ENCODE measurements at regions not wholly inside any gene's neighbourhood (a gene's known extent, or its start where the extent isn't known, plus 50 kb on each side); places are given as distances from the start of the nearest gene placed in this dataset.

DNA sequence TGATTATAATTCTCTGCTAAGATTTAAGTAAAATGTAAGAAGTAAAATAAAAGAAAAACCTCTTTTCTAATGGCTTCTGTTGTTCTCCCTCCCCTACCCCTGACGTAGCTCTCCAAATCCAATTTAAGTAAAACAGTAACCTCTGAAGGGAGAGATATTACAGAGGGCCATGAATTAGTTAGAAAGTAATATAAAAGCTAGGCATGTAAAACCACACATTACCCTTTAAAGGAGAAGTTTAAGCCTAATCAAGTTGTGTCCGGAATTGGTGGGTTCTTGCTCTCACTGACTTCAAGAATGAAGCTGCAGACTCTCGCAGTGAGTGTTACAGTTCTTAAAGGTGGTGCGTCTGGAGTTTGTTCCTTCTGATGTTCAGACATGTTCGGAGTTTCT lies 116.9 kb upstream of the SCN7A start:
- TF ChIP-seq, protein P1, sequence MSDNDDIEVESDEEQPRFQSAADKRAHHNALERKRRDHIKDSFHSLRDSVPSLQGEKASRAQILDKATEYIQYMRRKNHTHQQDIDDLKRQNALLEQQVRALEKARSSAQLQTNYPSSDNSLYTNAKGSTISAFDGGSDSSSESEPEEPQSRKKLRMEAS (IDR thresholded peaks at IDR 0.05; ENCODE audit: low read depth) = no peak
- TF ChIP-seq TAF1 (IDR thresholded peaks at IDR 0.05; ENCODE audit: borderline replicate concordance, low read depth, low read length) (no peak), NFIC (IDR thresholded peaks at IDR 0.05; ENCODE audit: borderline replicate concordance) (no peak), SMC3 (IDR thresholded peaks at IDR 0.05; ENCODE audit: low read depth, low read length) (no peak), SIN3A (IDR thresholded peaks at IDR 0.05; ENCODE audit: borderline replicate concordance, low read depth, low read length) (no peak), EP300 (IDR thresholded peaks at IDR 0.05; ENCODE audit: borderline replicate concordance in 1 of 2, low read depth in 1 of 2, low read length in 1 of 2) (no peak), EZH2phosphoT487 (IDR thresholded peaks at IDR 0.05; ENCODE audit: borderline replicate concordance, low read depth) (no peak), GABPA (IDR thresholded peaks at IDR 0.05; ENCODE audit: low read depth) (no peak), RAD21 (IDR thresholded peaks at IDR 0.05; ENCODE audit: low read length) (no peak), POLR2AphosphoS5 (IDR thresholded peaks at IDR 0.05; ENCODE audit: low read depth, low read length) (no peak)
- TF ChIP-seq, protein P2, sequence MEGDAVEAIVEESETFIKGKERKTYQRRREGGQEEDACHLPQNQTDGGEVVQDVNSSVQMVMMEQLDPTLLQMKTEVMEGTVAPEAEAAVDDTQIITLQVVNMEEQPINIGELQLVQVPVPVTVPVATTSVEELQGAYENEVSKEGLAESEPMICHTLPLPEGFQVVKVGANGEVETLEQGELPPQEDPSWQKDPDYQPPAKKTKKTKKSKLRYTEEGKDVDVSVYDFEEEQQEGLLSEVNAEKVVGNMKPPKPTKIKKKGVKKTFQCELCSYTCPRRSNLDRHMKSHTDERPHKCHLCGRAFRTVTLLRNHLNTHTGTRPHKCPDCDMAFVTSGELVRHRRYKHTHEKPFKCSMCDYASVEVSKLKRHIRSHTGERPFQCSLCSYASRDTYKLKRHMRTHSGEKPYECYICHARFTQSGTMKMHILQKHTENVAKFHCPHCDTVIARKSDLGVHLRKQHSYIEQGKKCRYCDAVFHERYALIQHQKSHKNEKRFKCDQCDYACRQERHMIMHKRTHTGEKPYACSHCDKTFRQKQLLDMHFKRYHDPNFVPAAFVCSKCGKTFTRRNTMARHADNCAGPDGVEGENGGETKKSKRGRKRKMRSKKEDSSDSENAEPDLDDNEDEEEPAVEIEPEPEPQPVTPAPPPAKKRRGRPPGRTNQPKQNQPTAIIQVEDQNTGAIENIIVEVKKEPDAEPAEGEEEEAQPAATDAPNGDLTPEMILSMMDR (IDR thresholded peaks at IDR 0.05) = no peak
- TF ChIP-seq, protein P3, sequence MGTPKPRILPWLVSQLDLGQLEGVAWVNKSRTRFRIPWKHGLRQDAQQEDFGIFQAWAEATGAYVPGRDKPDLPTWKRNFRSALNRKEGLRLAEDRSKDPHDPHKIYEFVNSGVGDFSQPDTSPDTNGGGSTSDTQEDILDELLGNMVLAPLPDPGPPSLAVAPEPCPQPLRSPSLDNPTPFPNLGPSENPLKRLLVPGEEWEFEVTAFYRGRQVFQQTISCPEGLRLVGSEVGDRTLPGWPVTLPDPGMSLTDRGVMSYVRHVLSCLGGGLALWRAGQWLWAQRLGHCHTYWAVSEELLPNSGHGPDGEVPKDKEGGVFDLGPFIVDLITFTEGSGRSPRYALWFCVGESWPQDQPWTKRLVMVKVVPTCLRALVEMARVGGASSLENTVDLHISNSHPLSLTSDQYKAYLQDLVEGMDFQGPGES (IDR thresholded peaks at IDR 0.05; ENCODE audit: low read depth, low read length) = no peak

Measured in SK-N-SH (cell line).